Body of pancreas (tissue), 4 donors: ENCODE measurements at regions not wholly inside any gene's neighbourhood (a gene's known extent, or its start where the extent isn't known, plus 50 kb on each side); places are given as distances from the start of the nearest gene placed in this dataset.

Experiments used
- ATAC-seq: fragments of 150-250 bp; one replicate; pipeline ENCODE4 v1.9.1; 2016
- DNase-seq, 4 donors: peaks; one replicate each; pipeline ENCODE4 v3.0.0-alpha.2; 2019
- H3K27ac ChIP-seq, 4 donors: fragments of 200-600 bp; sonication (generic); 1 replicate in 3 of 4; 2 replicates in 1 of 4; pipeline versions ENCODE4 v1.5.1 to v1.6.1; 2016 to 2019; ENCODE audit warnings: mild to moderate bottlenecking in 1 of 4, mixed read lengths in 1 of 4, moderate library complexity in 1 of 4
- H3K27me3 ChIP-seq, 2 donors: fragments of 200-600 bp; sonication (generic); one replicate each; pipeline ENCODE4 v1.6.0; 2016; ENCODE audit warnings: mild to moderate bottlenecking in 1 of 2
- H3K36me3 ChIP-seq, 2 donors: fragments of 200-600 bp; sonication (generic); replicated peaks in 1 of 2; 2 replicates each; pipeline ENCODE4 v1.5.1; 2016; ENCODE audit warnings: low read depth in 2 of 2; ENCODE audit not compliant: insufficient read depth in 1 of 2
- H3K4me1 ChIP-seq: fragments of 200-600 bp; sonication (generic); one replicate; pipeline ENCODE4 v1.6.0; 2016
- H3K4me3 ChIP-seq, 2 donors: fragments of 200-600 bp; sonication (generic); 1 replicate in 1 of 2; 2 replicates in 1 of 2; pipeline ENCODE4 v1.5.1; 2016 to 2019
- H3K9me3 ChIP-seq, 3 donors: fragments of 200-600 bp; sonication (generic); 1 replicate in 2 of 3; 2 replicates in 1 of 3; pipeline ENCODE4 v1.5.1; 2016
- POLR2A ChIP-seq, 3 donors: fragments of 450-650 bp; IDR thresholded peaks; one replicate each; pipeline ENCODE4 v1.6.1; 2016; ENCODE audit warnings: antibody characterized with exemption in 3 of 3, mild to moderate bottlenecking in 2 of 3
- WGBS, 2 donors: methylation state at CpG; one replicate each; pipeline ENCODE4 v1.1.5; 2017; 5-methylcytosine and 5-hydroxymethylcytosine counted together
- intact Hi-C: fragments of 100-400 bp; cut with DNase I; formaldehyde crosslinking; loops from one replicate; pipeline ENCODE4 v1.15.1; 2023
- TF ChIP-seq, protein P1 (sequence below), 7 experiments: fragments of 450-650 bp in 4 of 7; fragments of 200-600 bp in 3 of 7; sonication (generic) in 3 of 7; IDR thresholded peaks; one replicate each; pipeline ENCODE4 v1.5.1; 2016 to 2019; ENCODE audit warnings: antibody characterized with exemption in 7 of 7

DNA sequence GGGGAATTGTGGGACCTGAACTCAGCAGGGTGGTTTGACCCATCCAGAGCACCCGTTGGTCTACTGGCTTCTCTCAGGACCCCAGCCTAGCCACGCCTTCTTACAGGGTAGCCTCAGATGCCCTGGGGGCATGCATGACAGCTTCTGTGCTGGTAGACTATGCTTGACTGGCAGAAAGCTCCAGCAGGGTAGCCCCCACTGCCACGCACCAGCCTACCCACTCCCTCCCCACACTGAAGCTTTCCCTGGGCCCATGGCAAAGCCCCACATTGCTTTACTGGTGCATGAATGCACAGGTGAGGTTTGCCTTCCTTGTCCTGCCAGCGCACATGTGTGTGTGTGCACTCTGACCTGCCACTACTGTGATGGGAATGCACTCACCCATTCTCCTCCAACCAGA, 772.2 kb downstream of the LRFN5 start:
- Histone ChIP-seq H3K36me3 (no peaks in the 10 kb centered on the region), H3K4me1 (no peaks in the 10 kb centered on the region), H3K27ac (no peak overlapping the region), H3K9me3 (no peaks in the 10 kb centered on the region), H3K4me3 (no peak overlapping the region), H3K27me3 (no peaks in the 10 kb centered on the region)
- no peak for TF ChIP-seq POLR2A (IDR thresholded peaks at IDR 0.05)
- TF ChIP-seq, protein P1, sequence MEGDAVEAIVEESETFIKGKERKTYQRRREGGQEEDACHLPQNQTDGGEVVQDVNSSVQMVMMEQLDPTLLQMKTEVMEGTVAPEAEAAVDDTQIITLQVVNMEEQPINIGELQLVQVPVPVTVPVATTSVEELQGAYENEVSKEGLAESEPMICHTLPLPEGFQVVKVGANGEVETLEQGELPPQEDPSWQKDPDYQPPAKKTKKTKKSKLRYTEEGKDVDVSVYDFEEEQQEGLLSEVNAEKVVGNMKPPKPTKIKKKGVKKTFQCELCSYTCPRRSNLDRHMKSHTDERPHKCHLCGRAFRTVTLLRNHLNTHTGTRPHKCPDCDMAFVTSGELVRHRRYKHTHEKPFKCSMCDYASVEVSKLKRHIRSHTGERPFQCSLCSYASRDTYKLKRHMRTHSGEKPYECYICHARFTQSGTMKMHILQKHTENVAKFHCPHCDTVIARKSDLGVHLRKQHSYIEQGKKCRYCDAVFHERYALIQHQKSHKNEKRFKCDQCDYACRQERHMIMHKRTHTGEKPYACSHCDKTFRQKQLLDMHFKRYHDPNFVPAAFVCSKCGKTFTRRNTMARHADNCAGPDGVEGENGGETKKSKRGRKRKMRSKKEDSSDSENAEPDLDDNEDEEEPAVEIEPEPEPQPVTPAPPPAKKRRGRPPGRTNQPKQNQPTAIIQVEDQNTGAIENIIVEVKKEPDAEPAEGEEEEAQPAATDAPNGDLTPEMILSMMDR (IDR thresholded peaks at IDR 0.05) = no peak
- 67 to 77% methylated on average over 4 of the region's 4 CpGs for WGBS, 2 donors
- DNase-seq (no peak), ATAC-seq (no peak)
- intact Hi-C loops = no loop called here

DNA sequence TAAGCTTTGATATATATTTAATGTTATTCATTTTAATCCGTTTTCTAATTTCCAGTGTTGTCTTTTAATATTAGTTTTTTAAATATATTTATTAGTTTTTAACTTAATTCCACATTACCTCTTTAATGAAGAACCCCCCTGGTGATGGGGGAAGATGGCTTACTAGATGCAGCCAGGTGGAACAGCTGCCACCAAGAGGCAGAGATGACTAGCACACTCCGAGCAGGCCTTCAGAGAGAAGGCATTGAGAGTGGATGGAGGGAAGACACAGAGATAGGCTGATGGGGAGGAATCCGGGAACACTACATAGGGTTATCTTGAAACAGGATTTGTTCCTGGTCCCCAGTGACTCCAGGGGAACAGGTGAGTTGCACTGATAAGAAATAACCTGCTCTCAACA, 771.6 kb downstream of the LRFN5 start:
- ATAC-seq (no peak), DNase-seq (no peak)
- intact Hi-C loops = no loop called here
- Histone ChIP-seq H3K9me3 (no peaks in the 10 kb centered on the region), H3K27ac (no peak overlapping the region), H3K36me3 (no peaks in the 10 kb centered on the region), H3K4me1 (no peaks in the 10 kb centered on the region), H3K27me3 (no peaks in the 10 kb centered on the region), H3K4me3 (no peak overlapping the region)
- 44 to 59% methylated on average over 3 of the region's 3 CpGs for WGBS, 2 donors
- TF ChIP-seq, protein P1 (IDR thresholded peaks at IDR 0.05) = no peak
- TF ChIP-seq POLR2A (IDR thresholded peaks at IDR 0.05) = no peak

DNA sequence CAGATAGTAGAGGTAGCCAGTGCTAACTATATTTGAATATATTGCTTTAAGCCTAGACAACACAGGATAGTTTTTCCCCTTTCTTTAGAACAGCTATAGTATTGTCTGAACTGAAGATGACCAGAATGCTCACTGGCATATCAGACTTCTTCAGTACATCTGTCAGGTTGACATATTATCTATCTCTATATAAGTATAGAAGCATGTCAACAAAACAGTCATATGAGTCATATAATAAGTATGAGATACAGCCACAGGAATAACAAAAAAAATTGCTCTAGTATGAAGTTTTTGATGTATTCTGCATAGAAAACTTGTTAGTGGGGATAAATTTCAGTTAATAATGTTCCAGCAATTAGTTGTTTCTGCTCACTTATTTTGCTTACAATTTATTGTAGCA, 767.7 kb downstream of the LRFN5 start:
- no peak for ATAC-seq
- no peak overlapping the region for H3K27ac ChIP-seq
- H3K36me3 ChIP-seq = no peaks in the 10 kb centered on the region
- TF ChIP-seq, protein P1 (IDR thresholded peaks at IDR 0.05) = no peak
- no peak for TF ChIP-seq POLR2A (IDR thresholded peaks at IDR 0.05)
- H3K4me3 ChIP-seq = no peak overlapping the region
- no peaks in the 10 kb centered on the region for H3K9me3 ChIP-seq
- H3K27me3 ChIP-seq = no peaks in the 10 kb centered on the region
- intact Hi-C loops = no loop called here
- no peaks in the 10 kb centered on the region for H3K4me1 ChIP-seq
- DNase-seq = no peak

DNA sequence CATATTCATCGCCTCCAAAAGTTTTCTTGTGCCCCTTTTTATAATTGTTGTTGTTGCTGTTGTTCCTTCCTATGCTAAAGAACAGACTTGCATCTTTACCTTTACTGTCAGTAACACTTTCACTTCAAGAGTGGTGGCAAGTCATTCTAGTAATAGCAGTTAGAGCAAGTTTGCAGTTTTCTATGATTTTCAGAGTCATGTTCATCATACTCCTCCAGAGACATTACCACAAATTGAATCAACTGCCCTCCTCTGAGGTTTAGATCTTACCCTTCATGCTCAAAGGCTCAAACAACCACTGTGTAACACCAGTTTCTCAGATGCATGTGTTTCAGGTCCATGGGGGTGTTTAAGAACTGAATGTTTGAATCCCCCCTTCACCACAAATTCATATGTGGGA, 763.4 kb downstream of the LRFN5 start:
- WGBS, 2 donors = 35 to 62% methylated on average over 1 of the region's 1 CpG
- DNase-seq = no peak
- H3K4me3 ChIP-seq = no peak overlapping the region
- ATAC-seq = no peak
- H3K27ac ChIP-seq = no peak overlapping the region
- no peaks in the 10 kb centered on the region for H3K4me1 ChIP-seq
- intact Hi-C loops = no loop called here
- no peak for TF ChIP-seq POLR2A (IDR thresholded peaks at IDR 0.05)
- TF ChIP-seq, protein P1 (IDR thresholded peaks at IDR 0.05) = no peak
- H3K36me3 ChIP-seq = no peaks in the 10 kb centered on the region
- no peaks in the 10 kb centered on the region for H3K9me3 ChIP-seq
- no peaks in the 10 kb centered on the region for H3K27me3 ChIP-seq

DNA sequence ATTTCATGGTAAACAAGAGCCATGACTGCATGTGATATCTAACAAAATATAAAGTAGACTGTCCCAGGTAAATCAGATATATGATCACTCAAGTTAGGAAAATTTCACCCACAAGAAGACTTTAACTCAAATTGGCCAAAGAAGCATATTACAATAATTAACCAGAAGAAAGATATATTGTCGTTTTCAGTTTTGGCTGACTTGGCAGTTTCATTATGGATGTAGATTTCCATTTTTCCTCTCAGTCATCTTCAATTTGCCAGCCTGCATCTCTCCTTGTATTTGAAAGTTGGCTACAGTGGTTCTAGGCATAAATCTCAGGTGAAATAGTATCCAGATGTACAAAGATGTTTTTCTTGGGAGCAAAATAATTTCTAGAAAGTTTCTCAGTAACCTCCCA, 761.6 kb downstream of the LRFN5 start:
- no peak overlapping the region for H3K27ac ChIP-seq
- no peaks in the 10 kb centered on the region for H3K9me3 ChIP-seq
- H3K4me3 ChIP-seq = no peak overlapping the region
- DNase-seq (no peak), ATAC-seq (no peak)
- no peaks in the 10 kb centered on the region for H3K27me3 ChIP-seq
- 50 to 52% methylated on average over 1 of the region's 1 CpG for WGBS, 2 donors
- H3K36me3 ChIP-seq = no peaks in the 10 kb centered on the region
- no peaks in the 10 kb centered on the region for H3K4me1 ChIP-seq
- TF ChIP-seq, protein P1 (IDR thresholded peaks at IDR 0.05) = no peak
- TF ChIP-seq POLR2A (IDR thresholded peaks at IDR 0.05) = no peak
- intact Hi-C loops = no loop called here
